Activated T-cell treated with anti-CD3 and anti-CD28 coated beads, Interleukin-2, amount 50 U/mL, for 72 hours (primary cell): ENCODE measurements at regions not wholly inside any gene's neighbourhood (a gene's known extent, or its start where the extent isn't known, plus 50 kb on each side); places are given as distances from the start of the nearest gene placed in this dataset.
A peak's percentile ranks its signal among the peaks of the same experiment; 100 is the strongest.

Experiments
- ATAC-seq, 2 donors: fragments of 150-1000 bp; cut with Tn5 transposase; replicated peaks in 1 of 2; 2 replicates each; pipeline ENCODE4 v1.10.0; 2021; ENCODE audit warnings: moderate library complexity in 2 of 2, mild to moderate bottlenecking in 1 of 2
- DNase-seq, 2 donors: peaks; one replicate each; pipeline ENCODE4 v3.0.0; 2021 to 2022; ENCODE audit warnings: mixed read lengths in 1 of 2
- H3K27ac Mint-ChIP-seq: one replicate; pipeline ENCODE4 v1.8.0; 2022; ENCODE audit warnings: mild to moderate bottlenecking, moderate library complexity, mixed read lengths
- H3K27me3 Mint-ChIP-seq: one replicate; pipeline ENCODE4 v1.8.0; 2022; ENCODE audit warnings: low read depth, mixed read lengths
- H3K36me3 Mint-ChIP-seq, 2 donors: one replicate each; pipeline ENCODE4 v1.8.0; 2022; ENCODE audit warnings: mixed read lengths in 2 of 2, mild to moderate bottlenecking in 1 of 2; ENCODE audit not compliant: insufficient read depth in 2 of 2
- H3K4me1 Mint-ChIP-seq: one replicate; pipeline ENCODE4 v1.8.0; 2022; ENCODE audit warnings: low read depth, mixed read lengths
- H3K4me3 Mint-ChIP-seq, 2 donors: one replicate each; pipeline ENCODE4 v1.8.0; 2022; ENCODE audit warnings: mild to moderate bottlenecking in 2 of 2, mixed read lengths in 2 of 2, moderate library complexity in 2 of 2
- H3K9me3 Mint-ChIP-seq, 2 donors: one replicate each; pipeline ENCODE4 v1.8.0; 2022; ENCODE audit warnings: mixed read lengths in 2 of 2

DNA sequence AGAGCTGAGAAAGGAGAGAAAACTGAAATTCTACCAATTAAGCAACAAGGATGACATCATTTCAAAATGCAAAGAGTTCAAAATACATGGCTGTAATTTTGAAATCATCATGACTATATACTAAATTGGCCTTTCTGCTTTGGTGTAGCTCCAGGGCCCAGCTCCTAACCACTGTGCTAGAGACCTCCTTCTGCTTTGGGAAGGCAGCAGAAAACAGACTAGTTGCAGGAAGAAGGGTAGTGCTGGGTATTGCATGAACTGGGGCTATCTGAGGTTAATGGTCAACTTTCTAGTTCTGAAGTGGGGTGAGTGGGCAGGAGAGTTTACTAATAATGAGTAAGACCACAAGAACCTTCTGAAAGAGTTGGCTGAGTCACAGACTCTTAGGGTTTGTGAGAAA is 66.2 kb downstream of the PTGER2 start:
- peaks cover 8 to 12% of the 10 kb centered on the region in 2 donors for H3K9me3 Mint-ChIP-seq
- H3K27ac Mint-ChIP-seq: no peak overlapping the region
- peaks cover 10% of the 10 kb centered on the region for H3K4me1 Mint-ChIP-seq
- peaks cover 10% of the 10 kb centered on the region for H3K27me3 Mint-ChIP-seq
- H3K4me3 Mint-ChIP-seq: no peak overlapping the region
- peaks cover 13 to 14% of the 10 kb centered on the region in 2 donors for H3K36me3 Mint-ChIP-seq
- ATAC-seq: peak; percentile 50 to 65
- peak in 1 of 2 donors; percentile 12 for DNase-seq
